Body of pancreas (tissue), 4 donors: ENCODE measurements at regions not wholly inside any gene's neighbourhood (a gene's known extent, or its start where the extent isn't known, plus 50 kb on each side); places are given as distances from the start of the nearest gene placed in this dataset.

Experiments used
- ATAC-seq: fragments of 150-250 bp; one replicate; pipeline ENCODE4 v1.9.1; 2016
- DNase-seq, 4 donors: peaks; one replicate each; pipeline ENCODE4 v3.0.0-alpha.2; 2019
- H3K27ac ChIP-seq, 4 donors: fragments of 200-600 bp; sonication (generic); 1 replicate in 3 of 4; 2 replicates in 1 of 4; pipeline versions ENCODE4 v1.5.1 to v1.6.1; 2016 to 2019; ENCODE audit warnings: mild to moderate bottlenecking in 1 of 4, mixed read lengths in 1 of 4, moderate library complexity in 1 of 4
- H3K27me3 ChIP-seq, 2 donors: fragments of 200-600 bp; sonication (generic); one replicate each; pipeline ENCODE4 v1.6.0; 2016; ENCODE audit warnings: mild to moderate bottlenecking in 1 of 2
- H3K36me3 ChIP-seq, 2 donors: fragments of 200-600 bp; sonication (generic); replicated peaks in 1 of 2; 2 replicates each; pipeline ENCODE4 v1.5.1; 2016; ENCODE audit warnings: low read depth in 2 of 2; ENCODE audit not compliant: insufficient read depth in 1 of 2
- H3K4me1 ChIP-seq: fragments of 200-600 bp; sonication (generic); one replicate; pipeline ENCODE4 v1.6.0; 2016
- H3K4me3 ChIP-seq, 2 donors: fragments of 200-600 bp; sonication (generic); 1 replicate in 1 of 2; 2 replicates in 1 of 2; pipeline ENCODE4 v1.5.1; 2016 to 2019
- H3K9me3 ChIP-seq, 3 donors: fragments of 200-600 bp; sonication (generic); 1 replicate in 2 of 3; 2 replicates in 1 of 3; pipeline ENCODE4 v1.5.1; 2016
- POLR2A ChIP-seq, 3 donors: fragments of 450-650 bp; IDR thresholded peaks; one replicate each; pipeline ENCODE4 v1.6.1; 2016; ENCODE audit warnings: antibody characterized with exemption in 3 of 3, mild to moderate bottlenecking in 2 of 3
- WGBS, 2 donors: methylation state at CpG; one replicate each; pipeline ENCODE4 v1.1.5; 2017; 5-methylcytosine and 5-hydroxymethylcytosine counted together
- intact Hi-C: fragments of 100-400 bp; cut with DNase I; formaldehyde crosslinking; loops from one replicate; pipeline ENCODE4 v1.15.1; 2023
- TF ChIP-seq, protein P1 (sequence below), 7 experiments: fragments of 450-650 bp in 4 of 7; fragments of 200-600 bp in 3 of 7; sonication (generic) in 3 of 7; IDR thresholded peaks; one replicate each; pipeline ENCODE4 v1.5.1; 2016 to 2019; ENCODE audit warnings: antibody characterized with exemption in 7 of 7

DNA sequence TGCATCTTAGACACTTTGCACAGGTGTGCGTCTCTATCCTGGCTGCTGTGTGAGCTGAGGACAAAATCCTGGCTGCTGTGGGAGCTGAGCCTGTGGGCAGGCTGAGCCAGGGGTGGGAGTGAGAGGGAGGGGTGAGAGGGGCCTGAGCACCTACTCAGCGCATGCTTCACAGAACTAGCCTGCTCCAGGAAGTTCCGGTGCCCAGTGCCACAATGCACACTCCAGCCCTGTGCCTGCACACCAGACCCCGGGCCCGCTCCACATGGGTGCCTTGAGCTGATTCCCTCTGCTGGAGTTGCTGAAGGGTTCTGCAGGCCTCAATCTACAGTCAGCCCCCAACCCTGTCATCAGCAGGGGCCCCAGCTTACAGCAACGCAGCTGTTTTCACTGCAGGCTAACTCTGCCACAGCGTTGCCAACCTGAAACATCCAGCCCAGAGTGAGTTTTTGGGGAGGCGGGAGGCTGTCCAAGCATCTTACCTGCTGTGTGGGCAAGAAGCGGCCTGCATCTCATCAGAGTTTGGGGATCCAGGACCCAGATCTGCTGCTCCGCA lies 1377.9 kb downstream of the TBC1D22A start:
- no peak for TF ChIP-seq POLR2A (IDR thresholded peaks at IDR 0.05)
- TF ChIP-seq, protein P1, sequence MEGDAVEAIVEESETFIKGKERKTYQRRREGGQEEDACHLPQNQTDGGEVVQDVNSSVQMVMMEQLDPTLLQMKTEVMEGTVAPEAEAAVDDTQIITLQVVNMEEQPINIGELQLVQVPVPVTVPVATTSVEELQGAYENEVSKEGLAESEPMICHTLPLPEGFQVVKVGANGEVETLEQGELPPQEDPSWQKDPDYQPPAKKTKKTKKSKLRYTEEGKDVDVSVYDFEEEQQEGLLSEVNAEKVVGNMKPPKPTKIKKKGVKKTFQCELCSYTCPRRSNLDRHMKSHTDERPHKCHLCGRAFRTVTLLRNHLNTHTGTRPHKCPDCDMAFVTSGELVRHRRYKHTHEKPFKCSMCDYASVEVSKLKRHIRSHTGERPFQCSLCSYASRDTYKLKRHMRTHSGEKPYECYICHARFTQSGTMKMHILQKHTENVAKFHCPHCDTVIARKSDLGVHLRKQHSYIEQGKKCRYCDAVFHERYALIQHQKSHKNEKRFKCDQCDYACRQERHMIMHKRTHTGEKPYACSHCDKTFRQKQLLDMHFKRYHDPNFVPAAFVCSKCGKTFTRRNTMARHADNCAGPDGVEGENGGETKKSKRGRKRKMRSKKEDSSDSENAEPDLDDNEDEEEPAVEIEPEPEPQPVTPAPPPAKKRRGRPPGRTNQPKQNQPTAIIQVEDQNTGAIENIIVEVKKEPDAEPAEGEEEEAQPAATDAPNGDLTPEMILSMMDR (IDR thresholded peaks at IDR 0.05), result no peak
- DNase-seq, result no peak
- WGBS, 2 donors, result 71 to 77% methylated on average over 5 to 10 of the region's 10 CpGs
- H3K4me1 ChIP-seq, result no peaks in the 10 kb centered on the region
- H3K27me3 ChIP-seq, result peaks cover 0 to 5% of the 10 kb centered on the region in 2 donors
- no peak overlapping the region for H3K4me3 ChIP-seq
- ATAC-seq, result no peak
- H3K36me3 ChIP-seq, result no peaks in the 10 kb centered on the region
- no peak overlapping the region for H3K27ac ChIP-seq
- H3K9me3 ChIP-seq, result no peaks in the 10 kb centered on the region
- intact Hi-C loops, result no loop called here

DNA sequence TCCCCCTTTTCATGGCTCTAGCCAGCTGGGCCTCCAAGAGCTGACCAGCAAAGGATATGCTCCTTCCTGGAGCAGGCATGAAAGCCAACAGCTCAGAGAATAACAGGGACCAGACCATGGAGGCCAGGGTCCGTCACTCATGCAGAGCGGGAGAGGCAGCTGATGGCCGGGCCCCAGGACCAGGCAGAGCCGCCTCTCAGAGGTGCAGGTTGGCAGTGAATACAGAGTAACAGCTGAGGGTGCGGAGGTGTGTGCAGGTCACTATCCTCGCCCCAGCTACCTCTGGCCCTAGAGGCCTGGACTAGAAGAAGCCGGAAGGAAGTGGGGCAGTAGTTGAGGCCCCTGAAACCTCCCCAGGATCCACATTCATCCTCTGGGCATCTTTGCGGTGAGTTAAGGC lies 1377.3 kb downstream of the TBC1D22A start:
- H3K9me3 ChIP-seq, result no peaks in the 10 kb centered on the region
- intact Hi-C loops, result no loop called here
- no peak for DNase-seq
- no peaks in the 10 kb centered on the region for H3K4me1 ChIP-seq
- peaks cover 0 to 5% of the 10 kb centered on the region in 2 donors for H3K27me3 ChIP-seq
- H3K4me3 ChIP-seq, result no peak overlapping the region
- H3K27ac ChIP-seq, result no peak overlapping the region
- 60 to 83% methylated on average over 8 of the region's 8 CpGs for WGBS, 2 donors
- TF ChIP-seq, protein P1 (IDR thresholded peaks at IDR 0.05), result no peak
- TF ChIP-seq POLR2A (IDR thresholded peaks at IDR 0.05), result no peak
- ATAC-seq, result no peak
- H3K36me3 ChIP-seq, result no peaks in the 10 kb centered on the region

DNA sequence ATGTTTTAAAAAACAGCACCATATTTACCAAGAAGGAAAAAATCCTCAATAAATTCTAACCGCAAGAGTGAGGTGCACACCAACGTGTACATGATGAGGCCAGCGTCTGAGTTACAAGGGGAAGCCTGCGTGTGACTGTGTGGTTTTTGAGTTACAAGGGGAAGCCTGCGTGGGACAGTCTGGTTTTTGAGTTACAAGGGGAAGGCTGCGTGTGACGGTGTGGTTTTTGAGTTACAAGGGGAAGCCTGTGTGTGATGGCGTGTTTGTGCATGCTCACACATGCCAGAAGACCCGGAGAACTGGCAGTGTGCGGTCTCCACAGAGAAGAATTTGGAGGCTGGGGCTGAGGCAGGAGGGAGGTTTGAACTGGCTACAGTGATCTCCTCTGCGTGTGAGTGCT lies 1376.4 kb downstream of the TBC1D22A start:
- TF ChIP-seq, protein P1 (IDR thresholded peaks at IDR 0.05), result no peak
- no peak for TF ChIP-seq POLR2A (IDR thresholded peaks at IDR 0.05)
- no peak for DNase-seq
- WGBS, 2 donors, result 52 to 62% methylated on average over 11 of the region's 11 CpGs

DNA sequence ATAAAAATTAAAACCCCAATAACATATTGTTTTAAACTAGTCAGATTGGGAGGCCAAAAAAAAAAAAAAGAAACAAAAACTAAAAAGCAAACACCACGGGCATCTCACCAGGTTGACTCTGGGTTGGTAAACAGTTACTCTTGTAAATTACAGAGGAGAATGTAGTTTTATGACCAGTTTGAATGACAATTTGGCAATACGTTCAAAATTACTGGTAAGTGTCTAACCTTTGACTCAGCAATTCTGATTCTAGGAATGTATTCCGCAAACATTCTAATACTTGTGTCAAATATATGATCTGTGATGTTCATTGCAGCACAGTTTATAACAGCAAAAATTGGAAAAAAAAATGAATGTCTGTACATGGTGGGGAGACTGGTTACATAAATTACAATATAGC lies 1376.0 kb downstream of the TBC1D22A start:
- ATAC-seq (no peak), DNase-seq (no peak)
- H3K9me3 ChIP-seq, result no peaks in the 10 kb centered on the region
- peaks cover 0 to 3% of the 10 kb centered on the region in 2 donors for H3K27me3 ChIP-seq
- WGBS, 2 donors, result 15 to 26% methylated on average over 3 of the region's 3 CpGs
- H3K4me1 ChIP-seq, result no peaks in the 10 kb centered on the region
- H3K36me3 ChIP-seq, result no peaks in the 10 kb centered on the region
- no peak overlapping the region for H3K4me3 ChIP-seq
- TF ChIP-seq POLR2A (IDR thresholded peaks at IDR 0.05), result no peak
- TF ChIP-seq, protein P1 (IDR thresholded peaks at IDR 0.05), result no peak
- intact Hi-C loops, result no loop called here
- no peak overlapping the region for H3K27ac ChIP-seq

More for the DNA sequence above, 1376.4 kb downstream of the TBC1D22A start:
- intact Hi-C loops, result no loop called here
- no peaks in the 10 kb centered on the region for H3K9me3 ChIP-seq
- H3K36me3 ChIP-seq, result no peaks in the 10 kb centered on the region
- no peaks in the 10 kb centered on the region for H3K4me1 ChIP-seq
- H3K27ac ChIP-seq, result no peak overlapping the region
- no peak for ATAC-seq
- H3K27me3 ChIP-seq, result peaks cover 0 to 5% of the 10 kb centered on the region in 2 donors
- no peak overlapping the region for H3K4me3 ChIP-seq

DNA sequence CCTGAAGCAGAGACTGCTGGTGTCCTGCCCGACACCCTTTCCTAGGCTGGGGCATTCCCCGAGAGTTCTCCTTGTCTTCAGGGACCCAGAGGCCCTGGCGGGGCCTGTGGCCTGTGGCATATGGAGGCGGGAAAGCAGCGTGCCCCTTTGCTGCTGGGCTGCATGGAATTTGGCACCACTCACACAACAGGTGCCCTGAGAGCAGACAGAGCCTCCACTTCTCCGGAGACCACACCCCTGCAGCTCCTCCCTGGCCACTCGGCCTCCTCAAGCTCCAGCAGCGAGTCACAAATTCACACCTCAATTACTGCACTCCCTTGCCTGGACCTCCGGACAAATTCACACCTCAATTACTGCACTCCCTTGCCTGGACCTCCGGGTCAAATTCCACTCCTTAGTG lies 1375.2 kb downstream of the TBC1D22A start:
- no peaks in the 10 kb centered on the region for H3K36me3 ChIP-seq
- H3K4me1 ChIP-seq, result no peaks in the 10 kb centered on the region
- no peak overlapping the region for H3K4me3 ChIP-seq
- no peak for ATAC-seq
- intact Hi-C loops, result no loop called here
- WGBS, 2 donors, result 47 to 48% methylated on average over 10 of the region's 10 CpGs
- H3K9me3 ChIP-seq, result no peaks in the 10 kb centered on the region
- no peak for DNase-seq
- TF ChIP-seq POLR2A (IDR thresholded peaks at IDR 0.05), result no peak
- TF ChIP-seq, protein P1 (IDR thresholded peaks at IDR 0.05), result no peak
- no peaks in the 10 kb centered on the region for H3K27me3 ChIP-seq
- no peak overlapping the region for H3K27ac ChIP-seq
